Vagina (tissue), 2 donors: ENCODE measurements at regions not wholly inside any gene's neighbourhood (a gene's known extent, or its start where the extent isn't known, plus 50 kb on each side); places are given as distances from the start of the nearest gene placed in this dataset.

Experiments
- DNase-seq, 2 donors: peaks; one replicate each; pipeline ENCODE4 v3.0.0-alpha.2; 2017; ENCODE audit errors: extremely low spot score in 2 of 2
- H3K27ac ChIP-seq: fragments of 200-600 bp; sonication (generic); one replicate; pipeline ENCODE4 v1.5.1; 2019
- H3K27me3 ChIP-seq: fragments of 200-600 bp; sonication (generic); one replicate; pipeline ENCODE4 v1.5.1; 2019
- H3K36me3 ChIP-seq, 2 donors: fragments of 200-600 bp; sonication (generic); one replicate each; pipeline ENCODE4 v1.5.1; 2017 to 2019
- H3K4me1 ChIP-seq: fragments of 200-600 bp; sonication (generic); one replicate; pipeline ENCODE4 v1.5.1; 2019
- H3K4me3 ChIP-seq, 2 donors: fragments of 200-600 bp; sonication (generic); 1 replicate in 1 of 2; 2 replicates in 1 of 2; pipeline ENCODE4 v1.5.1; 2016 to 2019
- H3K9me3 ChIP-seq: fragments of 200-600 bp; sonication (generic); one replicate; pipeline ENCODE4 v1.5.1; 2019
- POLR2A ChIP-seq, 2 donors: fragments of 450-650 bp; IDR thresholded peaks; one replicate each; pipeline ENCODE4 v1.6.1; 2017; ENCODE audit warnings: antibody characterized with exemption in 2 of 2, mild to moderate bottlenecking in 2 of 2, moderate library complexity in 2 of 2
- POLR2AphosphoS5 ChIP-seq, 2 donors: sonication (generic); formaldehyde crosslinking; IDR thresholded peaks; one replicate each; pipeline ENCODE4 v1.9.0; 2017; ENCODE audit warnings: antibody characterized with exemption in 2 of 2, mild to moderate bottlenecking in 2 of 2, low read depth in 1 of 2; ENCODE audit not compliant: insufficient read depth in 1 of 2
- intact Hi-C: fragments of 100-400 bp; cut with DNase I; formaldehyde crosslinking; loops from one replicate; pipeline ENCODE4 v1.15.1; 2023
- TF ChIP-seq, protein P1 (sequence below), 3 experiments: fragments of 450-650 bp in 2 of 3; fragments of 200-600 bp in 1 of 3; sonication (generic) in 1 of 3; IDR thresholded peaks; one replicate each; pipeline ENCODE4 v1.5.1; 2017 to 2019; ENCODE audit warnings: antibody characterized with exemption in 3 of 3, mild to moderate bottlenecking in 2 of 3, moderate library complexity in 2 of 3

DNA sequence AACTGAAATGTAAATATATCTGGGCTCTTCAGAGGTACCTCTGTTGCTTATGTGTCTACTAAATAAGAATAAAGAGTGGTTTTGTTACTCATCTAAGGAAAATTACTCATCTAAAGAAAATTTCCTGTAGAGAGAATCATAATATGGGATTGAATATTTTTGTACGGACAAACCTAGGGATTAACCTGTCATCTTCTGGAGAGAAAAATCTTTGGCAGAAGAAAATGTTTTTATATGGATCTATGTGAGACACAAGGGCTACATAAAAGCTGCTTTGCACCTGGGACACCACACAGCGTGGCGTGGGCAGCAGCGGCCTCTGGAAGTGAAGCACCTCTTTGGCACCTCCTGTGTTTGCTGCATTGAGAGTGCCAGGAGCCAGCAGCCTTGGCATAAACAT is 242.9 kb upstream of the DACH1 start:
- TF ChIP-seq POLR2AphosphoS5 (IDR thresholded peaks at IDR 0.05; ENCODE audit: insufficient read depth in 1 of 2, low read depth in 1 of 2): no peak
- no peak for TF ChIP-seq POLR2A (IDR thresholded peaks at IDR 0.05)
- TF ChIP-seq, protein P1, sequence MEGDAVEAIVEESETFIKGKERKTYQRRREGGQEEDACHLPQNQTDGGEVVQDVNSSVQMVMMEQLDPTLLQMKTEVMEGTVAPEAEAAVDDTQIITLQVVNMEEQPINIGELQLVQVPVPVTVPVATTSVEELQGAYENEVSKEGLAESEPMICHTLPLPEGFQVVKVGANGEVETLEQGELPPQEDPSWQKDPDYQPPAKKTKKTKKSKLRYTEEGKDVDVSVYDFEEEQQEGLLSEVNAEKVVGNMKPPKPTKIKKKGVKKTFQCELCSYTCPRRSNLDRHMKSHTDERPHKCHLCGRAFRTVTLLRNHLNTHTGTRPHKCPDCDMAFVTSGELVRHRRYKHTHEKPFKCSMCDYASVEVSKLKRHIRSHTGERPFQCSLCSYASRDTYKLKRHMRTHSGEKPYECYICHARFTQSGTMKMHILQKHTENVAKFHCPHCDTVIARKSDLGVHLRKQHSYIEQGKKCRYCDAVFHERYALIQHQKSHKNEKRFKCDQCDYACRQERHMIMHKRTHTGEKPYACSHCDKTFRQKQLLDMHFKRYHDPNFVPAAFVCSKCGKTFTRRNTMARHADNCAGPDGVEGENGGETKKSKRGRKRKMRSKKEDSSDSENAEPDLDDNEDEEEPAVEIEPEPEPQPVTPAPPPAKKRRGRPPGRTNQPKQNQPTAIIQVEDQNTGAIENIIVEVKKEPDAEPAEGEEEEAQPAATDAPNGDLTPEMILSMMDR (IDR thresholded peaks at IDR 0.05): no peak
- Histone ChIP-seq H3K27ac (no peak overlapping the region), H3K36me3 (no peaks in the 10 kb centered on the region), H3K4me1 (no peaks in the 10 kb centered on the region), H3K4me3 (no peak overlapping the region), H3K27me3 (no peaks in the 10 kb centered on the region), H3K9me3 (no peaks in the 10 kb centered on the region)
- DNase-seq: no peak
- intact Hi-C loops: no loop called here

DNA sequence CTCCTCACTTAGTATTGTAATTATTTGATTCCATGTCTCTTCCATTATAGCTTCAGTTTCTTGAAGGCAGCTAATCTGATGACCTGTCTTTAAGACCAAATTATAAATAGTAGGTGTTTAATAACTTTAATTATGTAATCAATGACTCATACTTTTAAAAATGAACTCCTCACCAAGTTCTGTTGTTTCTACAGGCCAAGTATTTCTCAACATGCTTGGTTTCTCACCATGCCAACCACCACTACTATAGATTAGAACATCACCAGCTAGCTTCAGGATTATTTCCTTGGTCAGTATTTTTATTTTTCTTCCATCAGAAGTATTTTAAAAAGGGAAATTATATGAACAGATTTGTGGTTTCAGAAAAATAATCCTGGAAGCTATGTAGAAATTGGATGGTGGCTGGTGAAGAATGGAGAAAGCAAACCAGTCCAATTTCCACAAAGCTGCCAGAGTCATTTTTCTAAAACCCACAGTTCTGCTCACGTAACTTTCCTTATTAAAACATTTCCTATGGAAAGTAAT is 237.7 kb upstream of the DACH1 start:
- intact Hi-C loops: no loop called here
- no peaks in the 10 kb centered on the region for H3K4me1 ChIP-seq
- H3K27me3 ChIP-seq: no peaks in the 10 kb centered on the region
- H3K36me3 ChIP-seq: no peaks in the 10 kb centered on the region
- H3K27ac ChIP-seq: no peak overlapping the region
- DNase-seq: no peak
- no peak overlapping the region for H3K4me3 ChIP-seq
- H3K9me3 ChIP-seq: no peaks in the 10 kb centered on the region
- TF ChIP-seq POLR2A (IDR thresholded peaks at IDR 0.05) (no peak), POLR2AphosphoS5 (IDR thresholded peaks at IDR 0.05; ENCODE audit: insufficient read depth in 1 of 2, low read depth in 1 of 2) (no peak)
- TF ChIP-seq, protein P1 (IDR thresholded peaks at IDR 0.05): no peak

DNA sequence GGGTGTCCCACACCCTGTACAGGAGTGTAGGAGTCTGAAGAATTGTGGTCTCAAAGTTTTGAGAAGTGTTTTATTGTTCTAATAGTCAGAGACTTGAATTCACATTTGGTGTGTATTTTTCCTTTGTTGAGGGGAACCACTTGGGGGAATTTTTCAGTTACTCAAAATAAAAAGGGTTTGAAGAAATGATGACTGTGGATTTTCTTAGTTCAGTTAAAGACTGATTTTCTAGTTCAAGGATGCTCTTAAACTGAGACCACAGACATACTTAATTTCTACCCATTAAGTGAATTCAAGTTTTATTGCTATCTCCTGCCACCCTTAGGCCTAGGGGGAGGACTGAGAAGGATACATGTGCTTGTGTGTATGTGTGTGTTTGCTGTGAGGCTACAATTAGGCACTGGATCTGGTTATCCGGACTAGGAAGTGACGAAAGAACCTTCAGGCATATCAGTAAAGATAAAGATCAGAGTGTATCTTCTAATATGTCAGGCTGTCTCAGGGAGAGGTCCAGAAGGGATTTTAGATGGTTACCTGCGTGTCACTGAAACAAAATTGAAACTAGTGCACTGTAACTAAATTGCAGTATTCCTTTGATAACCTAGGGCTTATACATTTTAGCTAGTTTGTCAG is 234.9 kb upstream of the DACH1 start:
- Histone ChIP-seq H3K9me3 (no peaks in the 10 kb centered on the region), H3K4me1 (no peaks in the 10 kb centered on the region)
- no peak for DNase-seq

DNA sequence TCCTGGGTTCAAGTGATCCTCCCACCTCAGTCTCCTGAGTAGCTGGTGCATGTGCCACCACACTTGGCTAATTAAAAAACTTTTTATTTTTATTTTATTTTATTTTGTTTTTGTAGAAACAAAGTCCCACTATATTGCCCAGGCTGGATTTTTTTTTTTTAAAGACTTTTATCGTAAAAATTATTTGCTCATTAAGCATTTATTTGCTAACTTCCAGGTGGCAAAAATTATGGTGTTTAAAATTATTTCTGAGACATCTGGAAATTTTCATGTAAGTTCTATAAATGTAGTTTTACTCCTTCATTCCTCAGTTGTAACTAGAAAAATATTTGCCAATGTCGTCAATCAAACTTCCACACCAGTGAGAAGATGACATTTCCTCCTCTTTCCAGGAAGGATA is 233.3 kb upstream of the DACH1 start:
- H3K4me3 ChIP-seq: no peak overlapping the region
- no peaks in the 10 kb centered on the region for H3K27me3 ChIP-seq
- H3K9me3 ChIP-seq: no peaks in the 10 kb centered on the region
- TF ChIP-seq POLR2A (IDR thresholded peaks at IDR 0.05) (no peak), POLR2AphosphoS5 (IDR thresholded peaks at IDR 0.05; ENCODE audit: insufficient read depth in 1 of 2, low read depth in 1 of 2) (no peak)
- TF ChIP-seq, protein P1 (IDR thresholded peaks at IDR 0.05): no peak
- no peaks in the 10 kb centered on the region for H3K36me3 ChIP-seq
- H3K4me1 ChIP-seq: no peaks in the 10 kb centered on the region
- intact Hi-C loops: no loop called here
- no peak for DNase-seq
- H3K27ac ChIP-seq: no peak overlapping the region

More for the DNA sequence above, 234.9 kb upstream of the DACH1 start:
- TF ChIP-seq POLR2AphosphoS5 (IDR thresholded peaks at IDR 0.05; ENCODE audit: insufficient read depth in 1 of 2, low read depth in 1 of 2): no peak
- no peak for TF ChIP-seq POLR2A (IDR thresholded peaks at IDR 0.05)
- TF ChIP-seq, protein P1 (IDR thresholded peaks at IDR 0.05): no peak
- no peaks in the 10 kb centered on the region for H3K27me3 ChIP-seq
- no peaks in the 10 kb centered on the region for H3K36me3 ChIP-seq
- intact Hi-C loops: no loop called here
- H3K27ac ChIP-seq: no peak overlapping the region
- no peak overlapping the region for H3K4me3 ChIP-seq

DNA sequence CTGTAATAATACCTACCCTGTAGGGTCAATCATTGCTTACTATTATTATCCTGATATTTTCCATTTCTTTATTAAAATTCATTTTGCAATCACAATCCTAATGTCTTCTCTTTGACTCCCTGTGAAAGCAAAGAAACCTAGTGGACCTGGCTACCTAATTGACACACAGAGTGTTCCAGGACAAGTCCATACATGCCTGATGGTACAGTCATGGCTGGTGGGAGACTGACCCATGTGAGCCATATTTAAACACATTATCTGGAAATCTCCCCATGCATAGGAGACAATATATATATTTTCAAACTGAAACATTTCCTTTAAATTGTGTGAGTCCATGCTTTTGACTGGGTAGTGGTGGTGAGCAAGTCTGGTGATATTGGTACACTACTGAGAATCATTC is 230.6 kb upstream of the DACH1 start:
- intact Hi-C loops: no loop called here
- no peak for DNase-seq

More for the DNA sequence above, 230.6 kb upstream of the DACH1 start:
- TF ChIP-seq POLR2AphosphoS5 (IDR thresholded peaks at IDR 0.05; ENCODE audit: insufficient read depth in 1 of 2, low read depth in 1 of 2) (no peak), POLR2A (IDR thresholded peaks at IDR 0.05) (no peak)
- TF ChIP-seq, protein P1 (IDR thresholded peaks at IDR 0.05): no peak
- Histone ChIP-seq H3K36me3 (no peaks in the 10 kb centered on the region), H3K27me3 (no peaks in the 10 kb centered on the region), H3K4me3 (no peak overlapping the region), H3K4me1 (no peaks in the 10 kb centered on the region), H3K27ac (no peak overlapping the region), H3K9me3 (no peaks in the 10 kb centered on the region)
